DMS79 treated with DMSO at 0.1 percent for 48 hours (cell line): ENCODE measurements at regions not wholly inside any gene's neighbourhood (a gene's known extent, or its start where the extent isn't known, plus 50 kb on each side); places are given as distances from the start of the nearest gene placed in this dataset.
"Not testable (repeated sequence)": the region's sequence is repeated elsewhere in the genome, so short reads cannot be mapped to it uniquely, and the experiment has no call there.

ENCODE experiments used
- DNase-seq: peaks from one replicate; lab custom pipeline; 2025; lab: John Stamatoyannopoulos, UW

DNA sequence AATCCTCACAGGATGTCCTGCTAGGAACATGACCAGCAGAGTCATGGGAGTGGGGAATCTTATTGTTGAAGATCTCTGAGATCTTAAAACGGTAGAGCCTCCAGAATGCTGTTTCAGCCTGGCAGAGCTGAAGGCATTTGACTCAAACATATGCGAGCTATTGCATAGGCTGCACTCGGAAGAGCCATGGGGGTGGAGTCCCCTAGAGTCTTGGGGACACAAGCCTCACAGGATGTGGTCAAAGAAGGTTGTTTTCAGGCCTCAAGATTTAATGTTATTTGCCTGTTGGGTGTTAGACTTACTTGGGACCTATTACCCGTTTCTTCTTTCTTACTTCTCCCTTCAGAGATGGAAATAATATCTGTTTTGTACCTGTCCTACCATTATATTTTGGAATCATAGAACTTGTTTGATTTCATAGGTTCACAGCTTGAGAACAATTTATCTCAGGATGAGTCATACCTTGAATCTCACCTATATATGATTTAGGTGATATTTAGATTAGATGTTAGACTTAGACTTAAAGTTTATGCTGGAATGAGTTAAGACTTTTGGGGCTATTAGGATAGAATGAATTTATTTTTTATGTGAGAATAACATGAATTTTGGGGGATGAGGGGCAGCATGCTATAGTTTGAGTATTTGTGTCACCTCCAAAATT lies 172.2 kb upstream of the ATP2B1 start:
- DNase-seq = no peak

- no peak for DNase-seq
Measured at GRCh38 chr12:89879766-89880165, 171.1 kb upstream of the ATP2B1 start.

DNA sequence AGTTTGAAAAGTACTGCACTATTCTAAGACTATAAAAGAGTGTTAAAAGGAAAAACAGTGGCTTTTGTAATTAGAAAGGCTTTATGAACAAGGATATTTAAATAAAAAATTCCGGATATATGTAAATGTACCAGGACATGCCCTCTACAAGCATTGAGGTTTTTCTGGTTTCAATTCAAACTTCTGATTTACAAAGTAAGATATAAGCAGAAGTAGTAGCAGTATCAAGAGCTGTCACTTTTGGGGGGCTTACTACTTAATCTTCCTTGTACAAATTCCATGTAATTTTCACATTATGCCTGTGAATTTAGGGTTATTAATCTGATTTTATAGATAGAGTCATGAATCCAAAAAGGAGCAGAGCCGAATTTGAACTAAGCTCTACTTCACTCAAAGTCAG lies 170.3 kb upstream of the ATP2B1 start:
- DNase-seq = no peak

DNA sequence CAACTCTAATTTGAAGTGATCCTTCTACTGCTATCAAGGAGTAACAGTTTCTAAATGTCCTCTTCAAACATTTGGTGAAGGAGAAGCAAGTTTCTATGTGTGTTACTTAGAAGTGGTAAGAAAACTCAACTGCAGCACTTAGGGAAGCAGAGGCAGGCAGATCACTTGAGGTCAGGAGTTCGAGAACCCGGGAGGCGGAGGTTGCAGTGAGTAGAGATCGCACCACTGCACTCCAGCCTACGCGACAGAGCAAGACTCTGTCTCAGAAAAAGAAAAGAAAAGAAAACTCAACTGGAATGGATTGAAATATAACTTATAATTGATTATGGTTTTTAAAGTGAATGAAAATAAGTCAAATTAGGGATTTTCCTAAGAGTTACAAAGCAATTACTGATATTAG lies 169.7 kb upstream of the ATP2B1 start:
- DNase-seq = no peak

DNA sequence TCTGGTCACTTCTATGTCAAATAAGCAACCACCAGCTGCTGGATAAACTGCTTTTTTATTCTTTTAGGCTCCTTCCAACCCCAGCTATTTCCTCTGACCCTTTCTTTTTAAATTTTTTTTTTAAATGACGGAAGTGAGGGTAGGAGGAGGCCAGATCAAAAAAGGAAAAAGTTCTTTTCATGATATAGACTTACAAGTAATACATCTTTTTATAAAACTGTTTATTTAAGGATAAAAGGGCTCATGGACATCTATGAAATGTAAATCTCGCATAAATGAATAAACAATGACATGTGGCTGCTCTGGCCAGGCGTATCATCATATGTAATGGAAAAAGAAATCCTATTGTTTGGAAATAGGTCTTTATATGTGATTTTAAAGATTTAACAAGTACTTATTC lies 169.0 kb upstream of the ATP2B1 start:
- no peak for DNase-seq

DNA sequence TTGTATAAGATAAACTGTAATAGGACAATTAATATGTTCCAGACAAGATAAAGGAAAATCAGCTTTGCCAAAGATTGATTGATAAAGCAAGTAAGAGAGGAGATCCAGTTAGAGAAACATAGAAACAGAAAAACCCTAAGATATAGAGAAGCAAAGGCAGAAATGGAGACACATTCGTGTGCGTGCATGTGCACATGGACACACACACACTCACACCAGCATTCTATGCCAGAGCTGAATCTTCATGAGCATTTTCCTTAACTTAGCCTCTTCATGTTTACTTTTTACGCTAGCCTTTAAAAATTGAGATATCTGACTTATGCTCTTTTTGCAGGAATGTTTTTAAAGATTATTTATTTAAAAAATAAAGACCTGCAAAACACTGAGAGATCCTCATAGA lies 168.5 kb upstream of the ATP2B1 start:
- DNase-seq = no peak

GRCh38 chr12:89875809-89876208 lies 167.2 kb upstream of the ATP2B1 start:
- no peak for DNase-seq

- DNase-seq = no peak
Measured at GRCh38 chr12:89875225-89875624, 166.6 kb upstream of the ATP2B1 start.

DNA sequence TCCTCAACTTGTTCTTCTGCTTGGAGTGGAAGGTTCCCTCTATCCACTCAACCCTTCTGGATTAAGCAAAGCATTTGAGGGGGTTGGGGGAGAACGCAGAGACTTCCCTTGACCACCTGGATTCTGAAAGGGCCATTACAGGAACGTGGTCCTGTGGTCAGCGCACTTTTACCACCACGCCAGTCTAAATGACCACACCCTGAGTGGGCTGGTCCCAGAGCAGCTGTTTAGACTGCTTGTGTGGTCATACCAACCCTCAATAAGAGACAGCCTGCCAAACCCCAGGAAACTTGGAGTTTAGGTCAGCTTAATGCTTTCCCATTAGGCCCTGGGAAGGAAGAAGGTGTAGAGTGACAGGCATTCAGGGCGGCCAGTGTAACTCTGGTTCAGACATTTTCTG lies 165.5 kb upstream of the ATP2B1 start:
- DNase-seq = no peak

GRCh38 chr12:89873745-89874144 lies 165.1 kb upstream of the ATP2B1 start:
- DNase-seq = no peak

DNA sequence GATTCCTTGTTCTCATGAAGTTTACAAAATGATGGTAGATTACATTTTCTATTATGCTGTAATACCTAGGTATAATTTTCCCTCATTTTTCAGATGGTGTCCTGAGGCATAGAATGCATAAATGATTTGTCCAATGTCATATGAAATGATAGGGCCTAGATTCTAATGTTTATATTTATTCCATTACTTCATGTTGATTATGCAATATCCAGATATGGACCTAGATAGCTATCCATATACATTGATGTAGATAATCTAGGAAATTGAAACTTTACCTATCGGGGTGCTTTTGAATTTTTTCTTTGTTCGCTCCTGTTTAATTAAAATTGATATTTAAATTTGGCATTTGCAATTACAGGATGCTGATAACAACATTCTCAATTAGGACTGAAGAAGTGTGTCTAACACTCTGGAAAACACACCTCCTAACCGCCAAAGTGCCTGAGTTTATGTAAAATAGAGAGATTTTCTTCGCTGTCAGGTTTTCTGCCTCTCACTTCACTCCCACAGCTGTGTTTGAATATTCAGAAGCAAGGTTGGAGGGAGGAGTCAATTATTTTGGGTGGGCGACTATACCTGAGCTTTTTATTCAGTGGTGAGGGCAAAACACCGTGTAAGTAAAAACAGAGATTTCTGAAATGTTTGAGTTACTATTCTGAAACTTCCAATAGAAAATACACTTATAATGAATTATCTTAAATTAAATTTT lies 164.4 kb upstream of the ATP2B1 start:
- DNase-seq = no peak

DNA sequence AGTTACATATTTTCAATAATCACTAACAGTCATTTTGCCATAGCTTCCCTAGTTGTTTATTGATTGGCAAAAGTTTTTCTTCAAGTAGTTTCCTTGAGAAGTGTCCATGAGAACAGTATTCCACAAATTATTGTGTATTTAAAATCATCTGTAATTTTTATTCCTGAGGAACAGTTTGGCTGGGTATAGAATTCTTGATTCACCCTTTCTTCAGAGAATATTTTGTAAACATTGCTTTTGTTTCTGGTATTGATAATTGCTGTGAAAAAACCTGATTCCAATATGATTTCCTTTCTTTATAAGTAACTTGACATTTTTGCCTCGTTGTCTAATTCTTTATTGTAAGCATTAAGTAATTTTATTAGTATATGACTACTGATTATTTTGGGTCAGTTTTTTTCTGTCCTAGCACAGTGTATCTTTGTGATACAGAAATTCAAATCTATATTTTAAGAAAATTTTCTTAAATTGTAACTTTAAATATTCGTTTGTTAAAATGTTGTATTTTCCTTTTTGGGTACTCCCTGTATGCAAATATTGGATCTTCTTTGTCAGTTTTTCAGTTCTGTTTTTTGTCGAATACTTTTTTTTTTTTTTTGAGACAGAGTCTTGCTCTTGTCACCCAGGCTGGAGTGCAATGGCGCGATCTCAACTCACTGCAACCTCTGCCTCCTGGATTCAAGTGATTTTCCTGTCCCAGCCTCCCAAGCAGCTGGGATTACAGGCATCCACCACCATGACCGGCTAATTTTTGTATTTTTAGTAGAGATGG lies 162.0 kb upstream of the ATP2B1 start:
- no peak for DNase-seq

DNA sequence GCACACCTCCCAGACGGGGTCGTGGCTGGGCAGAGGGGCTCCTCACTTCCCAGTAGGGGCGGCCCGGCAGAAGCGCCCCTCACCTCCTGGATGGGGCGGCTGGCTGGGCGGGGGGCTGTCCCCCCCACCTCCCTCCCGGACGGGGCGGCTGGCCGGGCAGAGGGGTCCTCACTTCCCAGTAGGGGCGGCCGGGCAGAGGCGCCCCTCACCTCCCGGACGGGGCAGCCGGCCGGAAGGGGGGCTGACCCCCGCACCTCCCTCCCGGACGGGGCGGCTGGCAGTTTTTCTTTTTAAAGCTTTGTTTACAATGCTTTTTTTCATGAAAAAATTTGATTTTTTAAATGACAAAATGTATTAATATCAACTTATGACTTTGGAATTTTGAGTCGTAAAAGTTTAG lies 159.0 kb upstream of the ATP2B1 start:
- not testable (repeated sequence) for DNase-seq

DNA sequence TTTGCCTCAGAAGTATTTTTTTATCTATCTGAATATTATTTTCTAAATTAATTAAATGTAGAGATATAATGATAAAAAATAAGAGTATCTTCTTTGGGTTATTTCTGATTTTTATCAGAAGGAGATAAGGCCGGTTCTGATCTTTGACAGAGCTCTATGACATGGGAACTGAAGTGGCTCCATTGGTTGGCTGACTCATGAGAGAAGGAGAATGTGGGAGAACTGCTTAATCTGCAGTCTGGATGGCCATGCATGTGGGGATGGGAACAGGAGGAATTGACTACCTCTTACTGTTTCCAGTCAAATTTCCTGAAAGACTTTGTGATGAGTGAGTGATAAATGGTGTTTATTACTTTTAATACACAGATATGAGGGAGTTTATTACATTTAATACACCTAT lies 155.8 kb upstream of the ATP2B1 start:
- no peak for DNase-seq

DNA sequence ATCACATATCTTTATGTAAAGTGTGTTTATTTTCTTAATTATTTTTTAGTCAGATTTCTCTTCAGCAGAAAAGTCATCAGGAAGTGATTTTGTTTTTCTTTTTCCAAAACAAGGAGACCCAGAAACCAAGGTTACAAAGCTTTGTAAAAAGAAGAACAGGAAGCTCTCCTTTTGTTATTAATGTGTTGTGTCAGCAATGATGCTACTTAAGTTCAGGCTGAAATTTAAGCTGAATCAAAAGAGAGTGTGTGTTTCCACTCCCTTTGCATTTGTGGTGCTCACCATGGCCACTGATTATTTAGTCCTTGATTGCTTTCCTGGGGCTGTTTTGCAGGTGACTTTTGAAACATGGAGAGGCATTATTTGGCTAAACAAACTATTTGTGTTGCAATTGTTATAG lies 155.3 kb upstream of the ATP2B1 start:
- DNase-seq = no peak

DNA sequence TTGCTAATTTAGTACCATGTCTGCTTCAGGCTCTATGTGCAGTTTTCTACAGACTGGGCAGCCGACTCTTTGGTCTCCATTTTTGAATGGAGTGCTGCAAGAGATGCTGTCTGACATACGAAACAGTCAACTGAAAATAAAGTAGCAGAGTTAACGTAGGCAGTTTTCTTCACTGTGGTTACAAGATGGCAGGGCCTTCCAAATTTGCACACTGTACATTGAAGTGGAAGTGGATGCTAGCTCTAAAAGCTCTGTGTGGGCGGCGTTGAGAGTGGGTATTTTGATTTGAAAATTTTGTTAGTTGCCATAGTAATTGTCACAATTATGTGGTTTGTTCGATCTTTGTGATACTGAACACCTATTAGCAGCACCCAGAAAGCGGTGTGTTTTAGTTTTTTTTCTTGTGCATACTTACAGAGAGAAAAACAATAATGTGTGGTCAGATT lies 154.9 kb upstream of the ATP2B1 start:
- no peak for DNase-seq

DNA sequence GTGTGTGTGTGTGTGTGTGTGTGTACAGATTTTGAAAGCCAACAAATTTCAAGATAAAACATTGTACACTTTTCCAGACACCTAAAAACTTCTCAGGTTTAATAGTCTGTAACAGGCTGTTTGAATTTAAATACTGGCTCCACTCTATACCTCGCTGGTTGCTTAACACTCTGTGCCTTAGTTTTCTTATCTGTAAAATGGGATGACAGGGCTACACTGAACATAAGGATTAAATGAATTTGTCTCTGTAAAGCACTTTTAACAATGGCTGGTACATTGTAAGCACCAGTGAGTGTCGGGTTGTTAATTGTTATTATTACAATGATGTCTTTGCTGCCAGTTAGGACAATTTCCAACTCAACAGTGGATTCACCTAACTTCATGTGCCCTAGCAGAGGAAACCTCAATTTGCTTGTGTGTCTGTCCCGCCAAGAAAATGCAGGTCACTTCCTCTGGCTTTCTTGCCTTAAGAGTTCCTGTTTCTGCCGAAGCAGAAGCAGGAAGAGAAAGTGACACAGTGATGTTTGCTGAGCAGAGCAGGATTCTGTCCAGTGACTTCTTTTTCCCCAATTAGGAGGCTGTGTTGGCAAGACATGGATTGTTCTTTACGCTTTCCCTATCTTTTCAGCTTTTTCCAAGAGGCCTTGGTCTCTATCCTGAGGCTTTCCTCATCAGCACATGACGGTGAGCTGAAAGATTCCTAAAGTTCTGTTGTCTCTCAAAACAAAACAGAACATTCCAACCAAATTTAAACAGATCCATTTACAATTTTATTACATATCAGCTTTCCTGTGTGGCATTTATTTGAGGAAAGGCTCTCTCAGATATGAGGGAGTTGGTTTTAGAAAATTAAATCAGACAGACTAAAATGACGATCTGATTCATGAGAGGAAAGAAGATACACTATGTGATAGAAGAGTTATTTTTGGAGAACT lies 154.1 kb upstream of the ATP2B1 start:
- DNase-seq = no peak

- DNase-seq = no peak
Measured at GRCh38 chr12:89861086-89861485, 152.4 kb upstream of the ATP2B1 start.

GRCh38 chr12:89859508-89860220 lies 151.0 kb upstream of the ATP2B1 start:
- no peak for DNase-seq

DNA sequence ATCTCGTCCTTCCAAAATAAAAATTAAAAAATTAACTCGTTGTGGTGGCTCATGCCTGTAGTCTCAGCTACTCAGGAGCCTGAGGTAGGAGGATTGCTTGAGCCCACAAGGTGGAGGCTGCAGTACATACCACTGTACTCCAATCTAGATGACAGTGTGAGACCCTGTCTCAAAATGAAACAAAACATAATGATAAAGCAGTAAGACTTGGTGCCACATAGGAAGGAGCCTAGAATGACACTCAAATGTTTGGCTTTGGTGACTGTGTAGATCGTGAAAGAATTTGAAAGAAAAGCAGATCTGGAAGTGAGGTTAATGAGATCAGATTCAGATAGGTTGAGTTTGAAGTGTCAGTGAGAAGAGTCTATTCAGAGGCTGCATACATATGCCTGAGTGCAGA lies 150.1 kb upstream of the ATP2B1 start:
- DNase-seq = no peak

DNA sequence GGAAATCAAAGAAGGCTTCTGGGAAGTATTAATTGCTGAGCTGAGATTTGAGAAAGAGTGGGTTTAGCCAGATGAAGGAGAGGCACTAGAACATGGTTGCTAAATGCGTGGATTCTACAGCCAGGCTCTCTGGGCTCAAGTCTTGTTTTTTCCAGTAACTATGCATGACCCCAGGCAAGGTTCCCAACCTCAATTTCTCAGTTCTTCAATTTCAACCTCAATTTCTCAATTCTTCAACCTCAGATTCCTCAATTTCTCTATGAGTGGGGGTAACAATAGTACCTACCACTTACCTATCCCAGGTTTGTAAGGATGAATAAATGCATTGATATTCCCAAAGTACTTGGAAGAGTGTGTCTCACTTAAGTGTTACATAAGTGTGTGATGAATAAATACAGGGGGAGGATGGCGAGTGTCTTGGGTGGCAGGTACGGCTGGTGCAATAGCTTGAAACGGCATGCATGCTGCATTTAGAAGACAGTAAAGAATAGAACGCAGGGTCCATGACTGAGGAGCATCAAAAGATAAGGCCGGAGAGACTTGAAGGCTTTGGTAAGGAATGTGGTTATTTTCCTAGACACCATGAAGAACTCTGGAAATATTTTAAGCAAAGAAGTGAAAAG lies 149.1 kb upstream of the ATP2B1 start:
- no peak for DNase-seq
